LNCAP (cell line): ENCODE measurements at regions not wholly inside any gene's neighbourhood (a gene's known extent, or its start where the extent isn't known, plus 50 kb on each side); places are given as distances from the start of the nearest gene placed in this dataset.

Experiments
- CTCF ChIP-seq: fragments of 450-650 bp; IDR thresholded peaks from 2 replicates; pipeline ENCODE4 v1.5.1; 2017; ENCODE audit warnings: mild to moderate bottlenecking

GRCh38 chr6:169885131-169885530 lies 133.7 kb downstream of the ERMARD start:
- no peak for TF ChIP-seq CTCF

GRCh38 chr6:169884158-169884557 lies 132.7 kb downstream of the ERMARD start:
- TF ChIP-seq CTCF = no peak

- no peak for TF ChIP-seq CTCF
Measured at GRCh38 chr6:169883316-169883715, 131.9 kb downstream of the ERMARD start.

- TF ChIP-seq CTCF = no peak
Measured at GRCh38 chr6:169881976-169882375, 130.6 kb downstream of the ERMARD start.

GRCh38 chr6:169881398-169881797 lies 130.0 kb downstream of the ERMARD start:
- TF ChIP-seq CTCF = no peak

GRCh38 chr6:169880516-169880915 lies 129.1 kb downstream of the ERMARD start:
- TF ChIP-seq CTCF = no peak

- no peak for TF ChIP-seq CTCF
Measured at GRCh38 chr6:169869301-169869700, 117.9 kb downstream of the ERMARD start.

- TF ChIP-seq CTCF = no peak
Measured at GRCh38 chr6:169868458-169868857, 117.0 kb downstream of the ERMARD start.
